Activated naive CD4-positive, alpha-beta T cell treated with anti-CD3 and anti-CD28 coated beads, Interleukin-2, amount 10 ng/mL, durations not matched to agents 7 days and 5 days (primary cell): ENCODE measurements at regions not wholly inside any gene's neighbourhood (a gene's known extent, or its start where the extent isn't known, plus 50 kb on each side); places are given as distances from the start of the nearest gene placed in this dataset.

Source experiments
- CTCF ChIA-PET: fragments of 350-600 bp; sonication (Branson Sonifier 250); formaldehyde crosslinking; loops from one replicate; lab custom pipeline; 2021; ENCODE audit warnings: antibody characterized with exemption; lab: Charles Lee
- DNase-seq: peaks from one replicate; pipeline ENCODE4 v3.0.0-alpha.2; 2020
- H3K27ac Mint-ChIP-seq: one replicate; pipeline ENCODE4 v1.8.0; 2021; ENCODE audit warnings: mild to moderate bottlenecking, moderate library complexity, mixed read lengths
- H3K27me3 Mint-ChIP-seq: one replicate; pipeline ENCODE4 v1.8.0; 2021; ENCODE audit warnings: mild to moderate bottlenecking, mixed read lengths
- H3K36me3 Mint-ChIP-seq: one replicate; pipeline ENCODE4 v1.8.0; 2021; ENCODE audit warnings: mixed read lengths
- H3K4me1 Mint-ChIP-seq: one replicate; pipeline ENCODE4 v1.8.0; 2021; ENCODE audit warnings: mixed read lengths
- H3K4me3 Mint-ChIP-seq: one replicate; pipeline ENCODE4 v1.8.0; 2021; ENCODE audit warnings: mild to moderate bottlenecking, moderate library complexity, mixed read lengths
- H3K9me3 Mint-ChIP-seq: one replicate; pipeline ENCODE4 v1.8.0; 2021; ENCODE audit warnings: mixed read lengths

GRCh38 chr11:42043312-42043711, 583.9 kb upstream of the LRRC4C start:
- DNase-seq: no peak

GRCh38 chr11:42047637-42048555, 588.4 kb upstream of the LRRC4C start:
- no peaks in the 10 kb centered on the region for H3K36me3 Mint-ChIP-seq
- H3K9me3 Mint-ChIP-seq: peaks cover 14% of the 10 kb centered on the region
- CTCF ChIA-PET: no interaction called here
- H3K4me3 Mint-ChIP-seq: no peak overlapping the region
- no peak for DNase-seq
- no peak overlapping the region for H3K27ac Mint-ChIP-seq
- no peaks in the 10 kb centered on the region for H3K4me1 Mint-ChIP-seq
- no peaks in the 10 kb centered on the region for H3K27me3 Mint-ChIP-seq

More at GRCh38 chr11:42043312-42043711, 583.9 kb upstream of the LRRC4C start:
- Mint-ChIP-seq H3K36me3 (no peaks in the 10 kb centered on the region), H3K4me1 (no peaks in the 10 kb centered on the region), H3K27me3 (no peaks in the 10 kb centered on the region), H3K27ac (no peak overlapping the region), H3K9me3 (peaks cover 8% of the 10 kb centered on the region), H3K4me3 (no peak overlapping the region)
- CTCF ChIA-PET: no interaction called here

GRCh38 chr11:42049186-42049585, 589.7 kb upstream of the LRRC4C start:
- Mint-ChIP-seq H3K4me3 (no peak overlapping the region), H3K27me3 (no peaks in the 10 kb centered on the region), H3K27ac (no peak overlapping the region), H3K4me1 (no peaks in the 10 kb centered on the region), H3K36me3 (no peaks in the 10 kb centered on the region), H3K9me3 (peaks cover 17% of the 10 kb centered on the region)
- DNase-seq: no peak
- CTCF ChIA-PET: no interaction called here

- Mint-ChIP-seq H3K4me1 (no peaks in the 10 kb centered on the region), H3K9me3 (peaks cover 13% of the 10 kb centered on the region), H3K4me3 (no peak overlapping the region), H3K36me3 (no peaks in the 10 kb centered on the region), H3K27me3 (no peaks in the 10 kb centered on the region), H3K27ac (no peak overlapping the region)
- DNase-seq: no peak
- CTCF ChIA-PET: no interaction called here
Measured at GRCh38 chr11:42049650-42050049, 590.2 kb upstream of the LRRC4C start.

GRCh38 chr11:42054351-42054900, 595.0 kb upstream of the LRRC4C start:
- Mint-ChIP-seq H3K4me3 (no peak overlapping the region), H3K27me3 (no peaks in the 10 kb centered on the region), H3K36me3 (no peaks in the 10 kb centered on the region), H3K27ac (no peak overlapping the region), H3K9me3 (peaks cover 11% of the 10 kb centered on the region), H3K4me1 (no peaks in the 10 kb centered on the region)
- DNase-seq: no peak
- CTCF ChIA-PET: no interaction called here

- no peak for DNase-seq
- Mint-ChIP-seq H3K4me1 (no peaks in the 10 kb centered on the region), H3K27ac (no peak overlapping the region), H3K4me3 (no peak overlapping the region), H3K27me3 (no peaks in the 10 kb centered on the region), H3K36me3 (no peaks in the 10 kb centered on the region), H3K9me3 (peaks cover 10% of the 10 kb centered on the region)
- CTCF ChIA-PET: no interaction called here
Measured at GRCh38 chr11:42055606-42056005, 596.2 kb upstream of the LRRC4C start.

- no peaks in the 10 kb centered on the region for H3K27me3 Mint-ChIP-seq
- CTCF ChIA-PET: no interaction called here
- no peaks in the 10 kb centered on the region for H3K4me1 Mint-ChIP-seq
- no peak overlapping the region for H3K4me3 Mint-ChIP-seq
- no peak overlapping the region for H3K27ac Mint-ChIP-seq
- no peaks in the 10 kb centered on the region for H3K36me3 Mint-ChIP-seq
- H3K9me3 Mint-ChIP-seq: peaks cover 2% of the 10 kb centered on the region
- no peak for DNase-seq
Measured at GRCh38 chr11:42058794-42059193, 599.3 kb upstream of the LRRC4C start.

- Mint-ChIP-seq H3K27me3 (no peaks in the 10 kb centered on the region), H3K4me1 (no peaks in the 10 kb centered on the region), H3K36me3 (no peaks in the 10 kb centered on the region), H3K27ac (no peak overlapping the region), H3K9me3 (peaks cover 10% of the 10 kb centered on the region), H3K4me3 (no peak overlapping the region)
- no peak for DNase-seq
- CTCF ChIA-PET: no interaction called here
Measured at GRCh38 chr11:42065199-42065598, 605.7 kb upstream of the LRRC4C start.

GRCh38 chr11:42066113-42066512, 606.7 kb upstream of the LRRC4C start:
- H3K27me3 Mint-ChIP-seq: no peaks in the 10 kb centered on the region
- DNase-seq: no peak
- no peak overlapping the region for H3K4me3 Mint-ChIP-seq
- no peak overlapping the region for H3K27ac Mint-ChIP-seq
- peaks cover 12% of the 10 kb centered on the region for H3K9me3 Mint-ChIP-seq
- no peaks in the 10 kb centered on the region for H3K4me1 Mint-ChIP-seq
- H3K36me3 Mint-ChIP-seq: no peaks in the 10 kb centered on the region
- CTCF ChIA-PET: no interaction called here

- H3K4me3 Mint-ChIP-seq: no peak overlapping the region
Measured at GRCh38 chr11:42074306-42074705, 614.9 kb upstream of the LRRC4C start.

GRCh38 chr11:42075180-42075579, 615.7 kb upstream of the LRRC4C start:
- Mint-ChIP-seq H3K27me3 (no peaks in the 10 kb centered on the region), H3K27ac (no peak overlapping the region), H3K36me3 (no peaks in the 10 kb centered on the region), H3K4me3 (no peak overlapping the region), H3K4me1 (no peaks in the 10 kb centered on the region), H3K9me3 (peaks cover 12% of the 10 kb centered on the region)
- DNase-seq: no peak
- CTCF ChIA-PET: no interaction called here

More at GRCh38 chr11:42074306-42074705, 614.9 kb upstream of the LRRC4C start:
- H3K9me3 Mint-ChIP-seq: peaks cover 10% of the 10 kb centered on the region
- DNase-seq: no peak
- H3K27me3 Mint-ChIP-seq: no peaks in the 10 kb centered on the region
- CTCF ChIA-PET: no interaction called here
- no peak overlapping the region for H3K27ac Mint-ChIP-seq
- no peaks in the 10 kb centered on the region for H3K36me3 Mint-ChIP-seq
- no peaks in the 10 kb centered on the region for H3K4me1 Mint-ChIP-seq

- Mint-ChIP-seq H3K27me3 (no peaks in the 10 kb centered on the region), H3K36me3 (no peaks in the 10 kb centered on the region), H3K4me1 (no peaks in the 10 kb centered on the region), H3K9me3 (peaks cover 7% of the 10 kb centered on the region), H3K4me3 (no peak overlapping the region), H3K27ac (no peak overlapping the region)
- DNase-seq: no peak
- CTCF ChIA-PET: no interaction called here
Measured at GRCh38 chr11:42077794-42078193, 618.3 kb upstream of the LRRC4C start.

- no peak overlapping the region for H3K27ac Mint-ChIP-seq
- no peak for DNase-seq
- H3K9me3 Mint-ChIP-seq: peaks cover 7% of the 10 kb centered on the region
- H3K4me3 Mint-ChIP-seq: no peak overlapping the region
- no peaks in the 10 kb centered on the region for H3K36me3 Mint-ChIP-seq
- H3K27me3 Mint-ChIP-seq: no peaks in the 10 kb centered on the region
- H3K4me1 Mint-ChIP-seq: no peaks in the 10 kb centered on the region
- CTCF ChIA-PET: no interaction called here
Measured at GRCh38 chr11:42085736-42086135, 626.3 kb upstream of the LRRC4C start.

- Mint-ChIP-seq H3K4me1 (no peaks in the 10 kb centered on the region), H3K27ac (no peak overlapping the region), H3K9me3 (peaks cover 16% of the 10 kb centered on the region), H3K36me3 (no peaks in the 10 kb centered on the region), H3K4me3 (no peak overlapping the region), H3K27me3 (no peaks in the 10 kb centered on the region)
- no peak for DNase-seq
- CTCF ChIA-PET: no interaction called here
Measured at GRCh38 chr11:42093541-42093940, 634.1 kb upstream of the LRRC4C start.

- Mint-ChIP-seq H3K4me1 (no peaks in the 10 kb centered on the region), H3K27ac (no peak overlapping the region), H3K4me3 (no peak overlapping the region), H3K9me3 (peaks cover 8% of the 10 kb centered on the region), H3K36me3 (no peaks in the 10 kb centered on the region), H3K27me3 (no peaks in the 10 kb centered on the region)
- CTCF ChIA-PET: no interaction called here
- DNase-seq: no peak
Measured at GRCh38 chr11:42098075-42098474, 638.6 kb upstream of the LRRC4C start.
